CD4-positive, CD25-positive, alpha-beta regulatory T cell (primary cell): ENCODE measurements at regions not wholly inside any gene's neighbourhood (a gene's known extent, or its start where the extent isn't known, plus 50 kb on each side); places are given as distances from the start of the nearest gene placed in this dataset.

Source experiments
- ATAC-seq, 2 donors: fragments of 150-1000 bp; cut with Tn5 transposase; one replicate each; pipeline ENCODE4 v1.10.0; 2021; ENCODE audit warnings: low read depth in 2 of 2, moderate number of reproducible peaks in 2 of 2, moderate library complexity in 1 of 2
- DNase-seq, 3 donors: peaks; one replicate each; pipeline versions ENCODE4 v3.0.0 to v3.0.0-alpha.2; 2012 to 2022; ENCODE audit warnings: mixed read lengths in 1 of 3
- H3K27ac ChIP-seq: one replicate; pipeline ENCODE4 v1.7.0; 2013; ENCODE audit warnings: mild to moderate bottlenecking, low read length; ENCODE audit not compliant: insufficient read depth, poor library complexity, severe bottlenecking
- H3K27me3 ChIP-seq: one replicate; pipeline ENCODE4 v1.7.0; 2013; ENCODE audit warnings: low read length; ENCODE audit not compliant: control insufficient read depth, insufficient read depth
- H3K36me3 ChIP-seq: one replicate; pipeline ENCODE4 v1.7.0; 2013; ENCODE audit warnings: mild to moderate bottlenecking, low read length, moderate library complexity; ENCODE audit not compliant: control insufficient read depth, insufficient read depth
- H3K4me1 ChIP-seq: 2 replicates; pipeline ENCODE4 v1.7.0; 2013; ENCODE audit warnings: mild to moderate bottlenecking, low read length; ENCODE audit not compliant: insufficient read depth, control insufficient read depth, poor library complexity, severe bottlenecking
- H3K4me3 ChIP-seq: one replicate; pipeline ENCODE4 v1.7.0; 2013; ENCODE audit warnings: low read depth, mild to moderate bottlenecking, low read length, moderate library complexity
- H3K9me3 ChIP-seq, 2 experiments: 1 replicate in 1 of 2; 2 replicates in 1 of 2; pipeline ENCODE4 v1.7.0; 2013; ENCODE audit warnings: low read length in 2 of 2, mild to moderate bottlenecking in 1 of 2, moderate library complexity in 1 of 2; ENCODE audit not compliant: control insufficient read depth in 2 of 2
- H3K27ac Mint-ChIP-seq, 3 donors: one replicate each; pipeline ENCODE4 v1.8.0; 2020 to 2022; ENCODE audit warnings: mild to moderate bottlenecking in 3 of 3, mixed read lengths in 3 of 3, moderate library complexity in 2 of 3
- H3K27me3 Mint-ChIP-seq: one replicate; pipeline ENCODE4 v1.8.0; 2022; ENCODE audit warnings: mild to moderate bottlenecking, mixed read lengths
- H3K36me3 Mint-ChIP-seq: one replicate; pipeline ENCODE4 v1.8.0; 2020; ENCODE audit warnings: mixed read lengths
- H3K4me1 Mint-ChIP-seq, 4 donors: one replicate each; pipeline ENCODE4 v1.8.0; 2020 to 2022; ENCODE audit warnings: mixed read lengths in 4 of 4, mild to moderate bottlenecking in 1 of 4
- H3K4me3 Mint-ChIP-seq, 4 donors: one replicate each; pipeline ENCODE4 v1.8.0; 2020 to 2022; ENCODE audit warnings: mild to moderate bottlenecking in 4 of 4, mixed read lengths in 4 of 4, moderate library complexity in 3 of 4
- H3K9me3 Mint-ChIP-seq, 7 donors: one replicate each; pipeline ENCODE4 v1.8.0; 2020 to 2022; ENCODE audit warnings: mixed read lengths in 7 of 7, mild to moderate bottlenecking in 3 of 7, moderate library complexity in 2 of 7

- DNase-seq = no peak
- H3K4me1 ChIP-seq = no peaks in the 10 kb centered on the region
- no peaks in the 10 kb centered on the region for H3K27me3 ChIP-seq
- Mint-ChIP-seq H3K27ac (no peak overlapping the region), H3K4me3 (no peak overlapping the region), H3K4me1 (no peaks in the 10 kb centered on the region), H3K27me3 (no peaks in the 10 kb centered on the region), H3K36me3 (no peaks in the 10 kb centered on the region), H3K9me3 (peaks cover 0 to 2% (median 0%) of the 10 kb centered on the region in 7 donors)
- H3K9me3 ChIP-seq = no peaks in the 10 kb centered on the region
- H3K4me3 ChIP-seq = no peak overlapping the region
- H3K36me3 ChIP-seq = no peaks in the 10 kb centered on the region
- no peak overlapping the region for H3K27ac ChIP-seq
- ATAC-seq = no peak
Observed at GRCh38 chr5:74148321-74148720, 492.2 kb downstream of the ENC1 start.

- peaks cover 0 to 2% (median 0%) of the 10 kb centered on the region in 7 donors for H3K9me3 Mint-ChIP-seq
- H3K27me3 Mint-ChIP-seq = no peaks in the 10 kb centered on the region
- no peaks in the 10 kb centered on the region for H3K4me1 ChIP-seq
- H3K4me1 Mint-ChIP-seq = no peaks in the 10 kb centered on the region
- H3K36me3 Mint-ChIP-seq = no peaks in the 10 kb centered on the region
- H3K4me3 ChIP-seq = no peak overlapping the region
- H3K27ac Mint-ChIP-seq = no peak overlapping the region
- peaks cover 3% of the 10 kb centered on the region for H3K27me3 ChIP-seq
- no peak overlapping the region for H3K27ac ChIP-seq
- H3K36me3 ChIP-seq = no peaks in the 10 kb centered on the region
- DNase-seq (no peak), ATAC-seq (no peak)
- H3K4me3 Mint-ChIP-seq = no peak overlapping the region
- H3K9me3 ChIP-seq = no peaks in the 10 kb centered on the region
Observed at GRCh38 chr5:74146796-74147195, 493.7 kb downstream of the ENC1 start.

DNA sequence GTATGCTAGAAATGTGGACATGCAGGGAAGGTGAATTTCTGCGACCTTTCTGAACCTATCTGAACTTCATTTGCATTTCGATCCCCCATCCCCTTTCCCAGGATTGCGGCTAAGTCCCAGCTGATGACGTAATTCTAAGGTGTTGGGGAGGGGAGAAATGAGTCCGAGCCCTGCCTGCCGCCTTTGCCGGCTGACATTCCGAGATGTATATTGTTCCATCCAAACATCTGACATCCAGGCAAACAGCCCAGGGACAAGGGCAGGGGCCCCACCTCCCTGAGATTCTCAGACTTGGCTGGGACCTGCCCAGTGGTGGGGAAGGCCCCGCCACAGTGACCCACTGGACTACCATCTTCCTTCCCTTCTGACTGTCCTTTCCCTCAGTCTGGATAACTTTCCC lies 494.6 kb downstream of the ENC1 start:
- H3K36me3 ChIP-seq = no peaks in the 10 kb centered on the region
- no peaks in the 10 kb centered on the region for H3K36me3 Mint-ChIP-seq
- DNase-seq (no peak), ATAC-seq (no peak)
- no peaks in the 10 kb centered on the region for H3K4me1 Mint-ChIP-seq
- H3K27me3 ChIP-seq = peaks cover 3% of the 10 kb centered on the region
- H3K27ac Mint-ChIP-seq = no peak overlapping the region
- H3K9me3 Mint-ChIP-seq = peaks cover 0 to 2% (median 0%) of the 10 kb centered on the region in 7 donors
- H3K27ac ChIP-seq = no peak overlapping the region
- H3K4me3 Mint-ChIP-seq = no peak overlapping the region
- no peaks in the 10 kb centered on the region for H3K4me1 ChIP-seq
- no peaks in the 10 kb centered on the region for H3K27me3 Mint-ChIP-seq
- no peaks in the 10 kb centered on the region for H3K9me3 ChIP-seq
- no peak overlapping the region for H3K4me3 ChIP-seq

DNA sequence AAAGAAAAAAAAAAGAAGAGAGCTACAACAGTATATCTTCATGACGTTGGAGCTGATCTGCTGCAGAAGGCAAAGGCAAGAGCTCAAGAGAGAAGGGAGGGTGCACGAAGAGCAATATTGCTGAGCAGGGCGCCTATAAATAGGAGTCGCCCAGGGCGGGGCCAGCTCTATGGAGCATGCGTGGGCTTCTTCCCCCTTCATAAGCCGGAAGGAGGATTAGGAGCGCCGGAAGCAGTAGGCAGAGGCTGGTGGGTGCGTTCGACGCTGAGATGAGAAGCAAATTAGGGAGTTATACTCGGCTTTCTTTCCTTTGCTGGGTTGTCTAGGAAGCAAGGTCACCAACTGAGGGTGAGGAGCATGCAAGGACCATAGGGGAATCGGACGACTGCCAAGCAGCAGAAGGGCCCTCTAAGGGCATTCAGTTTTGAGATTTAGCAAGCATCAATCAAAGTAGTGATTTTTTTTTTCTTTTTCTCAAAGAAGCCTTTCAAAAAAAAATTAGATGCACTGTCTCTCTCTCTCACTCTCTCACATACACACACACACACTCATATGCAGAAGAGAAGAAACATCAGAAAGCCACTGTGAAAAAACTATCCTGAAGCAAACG lies 496.7 kb downstream of the ENC1 start:
- Mint-ChIP-seq H3K4me1 (no peaks in the 10 kb centered on the region), H3K27me3 (no peaks in the 10 kb centered on the region), H3K36me3 (no peaks in the 10 kb centered on the region), H3K27ac (no peak overlapping the region), H3K9me3 (no peaks in the 10 kb centered on the region), H3K4me3 (no peak overlapping the region)
- DNase-seq (no peak), ATAC-seq (no peak)
- Histone ChIP-seq H3K4me1 (no peaks in the 10 kb centered on the region), H3K4me3 (no peak overlapping the region), H3K27me3 (peaks cover 3% of the 10 kb centered on the region), H3K27ac (no peak overlapping the region), H3K36me3 (no peaks in the 10 kb centered on the region), H3K9me3 (no peaks in the 10 kb centered on the region)

DNA sequence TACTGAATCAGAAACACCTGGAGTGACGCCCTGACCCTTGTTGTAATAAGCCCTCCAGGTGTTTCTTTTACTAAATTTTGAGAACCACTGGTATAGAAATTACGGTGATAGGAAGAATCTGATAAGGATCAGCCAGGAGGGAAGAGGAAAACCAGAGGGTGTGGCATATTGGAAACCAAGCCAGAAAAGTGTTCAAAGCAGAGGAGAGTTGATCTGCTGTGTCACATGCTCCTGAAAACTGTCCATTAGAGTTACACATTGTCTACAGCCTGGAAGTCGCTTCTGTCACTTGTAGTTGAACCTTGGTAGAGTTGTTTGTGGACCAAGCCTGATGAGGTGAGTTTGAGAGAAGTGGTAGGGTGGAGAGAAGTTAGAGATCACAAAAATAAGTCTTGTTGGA lies 497.4 kb downstream of the ENC1 start:
- ATAC-seq (no peak), DNase-seq (no peak)
- H3K27ac ChIP-seq = no peak overlapping the region
- peaks cover 4% of the 10 kb centered on the region for H3K27me3 ChIP-seq
- H3K9me3 Mint-ChIP-seq = no peaks in the 10 kb centered on the region
- H3K4me1 Mint-ChIP-seq = no peaks in the 10 kb centered on the region
- no peaks in the 10 kb centered on the region for H3K36me3 ChIP-seq
- H3K4me3 ChIP-seq = no peak overlapping the region
- no peaks in the 10 kb centered on the region for H3K36me3 Mint-ChIP-seq
- no peaks in the 10 kb centered on the region for H3K9me3 ChIP-seq
- no peak overlapping the region for H3K4me3 Mint-ChIP-seq
- H3K27ac Mint-ChIP-seq = peak overlapping the region in 1 of 3 donors; percentile 32
- no peaks in the 10 kb centered on the region for H3K4me1 ChIP-seq
- H3K27me3 Mint-ChIP-seq = no peaks in the 10 kb centered on the region

DNA sequence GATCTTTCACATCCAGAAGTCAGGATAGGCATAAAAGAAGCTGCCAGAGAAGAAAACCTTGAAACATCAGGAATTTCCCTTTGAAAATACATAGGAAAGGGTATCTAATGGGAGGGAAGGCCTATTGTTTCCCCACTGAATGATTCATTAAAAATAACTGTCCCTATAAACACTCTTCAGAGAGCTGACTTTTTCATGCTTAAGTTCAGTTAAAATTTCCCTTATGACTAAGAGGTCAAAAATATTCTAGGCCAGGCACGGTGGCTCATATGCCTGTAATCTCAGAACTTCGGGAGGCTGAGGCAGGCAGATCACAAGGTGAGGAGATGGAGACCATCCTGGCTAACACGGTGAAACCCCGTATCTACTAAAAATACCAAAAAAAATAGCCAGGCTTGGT lies 499.5 kb downstream of the ENC1 start:
- no peak overlapping the region for H3K4me3 Mint-ChIP-seq
- H3K4me1 Mint-ChIP-seq = no peaks in the 10 kb centered on the region
- no peaks in the 10 kb centered on the region for H3K27me3 Mint-ChIP-seq
- Histone ChIP-seq H3K4me1 (no peaks in the 10 kb centered on the region), H3K9me3 (no peaks in the 10 kb centered on the region), H3K27me3 (peaks cover 4% of the 10 kb centered on the region), H3K4me3 (no peak overlapping the region), H3K36me3 (no peaks in the 10 kb centered on the region), H3K27ac (no peak overlapping the region)
- ATAC-seq (no peak), DNase-seq (no peak)
- no peaks in the 10 kb centered on the region for H3K36me3 Mint-ChIP-seq
- H3K9me3 Mint-ChIP-seq = no peaks in the 10 kb centered on the region
- no peak overlapping the region for H3K27ac Mint-ChIP-seq

GRCh38 chr5:74140409-74140808 lies 500.1 kb downstream of the ENC1 start:
- H3K27ac Mint-ChIP-seq = no peak overlapping the region
- ATAC-seq (no peak), DNase-seq (no peak)
- H3K36me3 Mint-ChIP-seq = no peaks in the 10 kb centered on the region
- no peaks in the 10 kb centered on the region for H3K27me3 Mint-ChIP-seq
- no peaks in the 10 kb centered on the region for H3K4me1 ChIP-seq
- H3K9me3 ChIP-seq = no peaks in the 10 kb centered on the region
- H3K4me1 Mint-ChIP-seq = no peaks in the 10 kb centered on the region
- H3K27me3 ChIP-seq = peaks cover 4% of the 10 kb centered on the region
- no peak overlapping the region for H3K4me3 ChIP-seq
- no peaks in the 10 kb centered on the region for H3K9me3 Mint-ChIP-seq
- H3K36me3 ChIP-seq = no peaks in the 10 kb centered on the region
- H3K4me3 Mint-ChIP-seq = no peak overlapping the region
- H3K27ac ChIP-seq = no peak overlapping the region

- Mint-ChIP-seq H3K36me3 (no peaks in the 10 kb centered on the region), H3K27me3 (no peaks in the 10 kb centered on the region), H3K4me3 (no peak overlapping the region), H3K9me3 (no peaks in the 10 kb centered on the region), H3K4me1 (no peaks in the 10 kb centered on the region), H3K27ac (no peak overlapping the region)
- Histone ChIP-seq H3K9me3 (no peaks in the 10 kb centered on the region), H3K4me3 (no peak overlapping the region), H3K4me1 (no peaks in the 10 kb centered on the region), H3K27ac (no peak overlapping the region), H3K27me3 (peaks cover 4% of the 10 kb centered on the region), H3K36me3 (no peaks in the 10 kb centered on the region)
- DNase-seq = no peak
- ATAC-seq = no peak
Observed at GRCh38 chr5:74139589-74139988, 500.9 kb downstream of the ENC1 start.
